ENCODE measurements at regions not wholly inside any gene's neighbourhood (a gene's known extent, or its start where the extent isn't known, plus 50 kb on each side); places are given as distances from the start of the nearest gene placed in this dataset.

DNA sequence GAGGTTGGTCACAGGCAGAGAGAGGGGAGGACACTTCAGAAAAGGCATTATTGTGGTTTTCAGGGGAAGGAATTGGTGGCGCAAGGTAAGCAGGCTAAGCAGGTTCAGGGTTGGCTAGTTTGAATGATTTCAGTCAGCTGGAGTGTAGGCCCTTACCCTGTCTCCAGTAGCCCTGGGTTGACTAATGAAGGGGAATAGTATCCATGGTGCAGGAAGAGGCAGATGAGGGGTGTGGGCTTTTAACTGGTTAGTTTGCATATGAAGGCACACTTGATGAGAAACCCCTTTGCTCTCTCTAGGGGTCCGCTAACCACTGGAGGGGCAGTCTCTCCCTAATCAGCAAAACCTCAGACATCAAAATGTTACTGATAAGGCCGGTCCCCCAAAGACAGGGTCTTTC, 249.7 kb downstream of the AASDHPPT start:
- TF ChIP-seq, protein P1, sequence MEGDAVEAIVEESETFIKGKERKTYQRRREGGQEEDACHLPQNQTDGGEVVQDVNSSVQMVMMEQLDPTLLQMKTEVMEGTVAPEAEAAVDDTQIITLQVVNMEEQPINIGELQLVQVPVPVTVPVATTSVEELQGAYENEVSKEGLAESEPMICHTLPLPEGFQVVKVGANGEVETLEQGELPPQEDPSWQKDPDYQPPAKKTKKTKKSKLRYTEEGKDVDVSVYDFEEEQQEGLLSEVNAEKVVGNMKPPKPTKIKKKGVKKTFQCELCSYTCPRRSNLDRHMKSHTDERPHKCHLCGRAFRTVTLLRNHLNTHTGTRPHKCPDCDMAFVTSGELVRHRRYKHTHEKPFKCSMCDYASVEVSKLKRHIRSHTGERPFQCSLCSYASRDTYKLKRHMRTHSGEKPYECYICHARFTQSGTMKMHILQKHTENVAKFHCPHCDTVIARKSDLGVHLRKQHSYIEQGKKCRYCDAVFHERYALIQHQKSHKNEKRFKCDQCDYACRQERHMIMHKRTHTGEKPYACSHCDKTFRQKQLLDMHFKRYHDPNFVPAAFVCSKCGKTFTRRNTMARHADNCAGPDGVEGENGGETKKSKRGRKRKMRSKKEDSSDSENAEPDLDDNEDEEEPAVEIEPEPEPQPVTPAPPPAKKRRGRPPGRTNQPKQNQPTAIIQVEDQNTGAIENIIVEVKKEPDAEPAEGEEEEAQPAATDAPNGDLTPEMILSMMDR (IDR thresholded peaks at IDR 0.05): no peak
- TF ChIP-seq ZFX (IDR thresholded peaks at IDR 0.05; ENCODE audit: borderline replicate concordance): no peak

Data from 22Rv1 (cell line).